Right lobe of liver (tissue), 6 donors: ENCODE measurements at regions not wholly inside any gene's neighbourhood (a gene's known extent, or its start where the extent isn't known, plus 50 kb on each side); places are given as distances from the start of the nearest gene placed in this dataset.

ENCODE experiments used
- ATAC-seq, 4 donors: fragments of 200-7000 bp; cut with Tn5 transposase; one replicate each; pipeline ENCODE4 v1.9.1; 2020; ENCODE audit warnings: mild to moderate bottlenecking in 4 of 4, moderate library complexity in 4 of 4
- DNase-seq, 3 donors: peaks; one replicate each; pipeline ENCODE4 v3.0.0-alpha.2; 2020
- H3K27ac ChIP-seq, 3 donors: fragments of 200-600 bp; one replicate each; pipeline ENCODE4 v1.8.0; 2022
- H3K27me3 ChIP-seq, 2 donors: fragments of 200-600 bp; one replicate each; pipeline ENCODE4 v1.8.0; 2022
- H3K36me3 ChIP-seq, 4 donors: fragments of 200-600 bp; sonication (generic) in 1 of 4; one replicate each; pipeline versions ENCODE4 v1.5.1 to v1.8.0; 2017 to 2022; ENCODE audit warnings: control low read depth in 1 of 4
- H3K4me1 ChIP-seq, 4 donors: fragments of 200-600 bp; sonication (generic) in 1 of 4; one replicate each; pipeline versions ENCODE4 v1.5.1 to v1.8.0; 2017 to 2022; ENCODE audit warnings: control low read depth in 1 of 4
- H3K4me3 ChIP-seq, 3 donors: fragments of 200-600 bp; one replicate each; pipeline ENCODE4 v1.8.0; 2022
- H3K9me3 ChIP-seq, 4 donors: fragments of 200-600 bp; sonication (generic) in 1 of 4; one replicate each; pipeline versions ENCODE4 v1.5.1 to v1.8.0; 2017 to 2022; ENCODE audit warnings: control low read depth in 1 of 4
- CTCF ChIP-seq, 4 donors: fragments of 200-600 bp in 3 of 4; fragments of 450-650 bp in 1 of 4; IDR thresholded peaks; one replicate each; pipeline versions ENCODE4 v1.5.1 to v1.8.0; 2016 to 2022; ENCODE audit warnings: antibody characterized with exemption in 4 of 4, mild to moderate bottlenecking in 2 of 4
- POLR2A ChIP-seq: fragments of 450-650 bp; IDR thresholded peaks from one replicate; pipeline ENCODE4 v1.6.1; 2017; ENCODE audit warnings: antibody characterized with exemption, mild to moderate bottlenecking
- WGBS: methylation state at CpG from one replicate; pipeline ENCODE4 v1.1.6; 2018; ENCODE audit warnings: low coverage, low lambda C conversion rate; ENCODE audit not compliant: insufficient coverage; ENCODE audit errors: missing lambda C conversion rate; 5-methylcytosine and 5-hydroxymethylcytosine counted together
- intact Hi-C, 2 donors: fragments of 100-400 bp; cut with DNase I; formaldehyde crosslinking; loops; one replicate each; pipeline versions ENCODE4 v1.11.2 to v1.14.1; 2022
- donor health status: DM: no; HTN: yes; CAD: no.
- donor health status: DM: no; HTN: no; CAD: no.
- donor health status: DM: no; HTN: no; CAD: no.
- donor health status: DM: no; HTN: yes; CAD: no.
- donor health status: DM: no; HTN: yes; CAD: no.

GRCh38 chr2:17083902-17084301 is 418.3 kb upstream of the CYRIA start:
- intact Hi-C loops, result no loop called here

GRCh38 chr2:17079262-17079661 is 413.6 kb upstream of the CYRIA start:
- no peak for TF ChIP-seq CTCF (IDR thresholded peaks at IDR 0.05)
- TF ChIP-seq POLR2A, result no peak
- Histone ChIP-seq H3K4me1 (no peaks in the 10 kb centered on the region), H3K9me3 (no peaks in the 10 kb centered on the region), H3K27me3 (no peaks in the 10 kb centered on the region), H3K36me3 (no peaks in the 10 kb centered on the region), H3K4me3 (no peak overlapping the region), H3K27ac (no peak overlapping the region)
- ATAC-seq (no peak), DNase-seq (no peak)
- intact Hi-C loops, result no loop called here

More at GRCh38 chr2:17083902-17084301, 418.3 kb upstream of the CYRIA start:
- Histone ChIP-seq H3K36me3 (no peaks in the 10 kb centered on the region), H3K27ac (no peak overlapping the region), H3K4me3 (no peak overlapping the region), H3K27me3 (no peaks in the 10 kb centered on the region), H3K4me1 (no peaks in the 10 kb centered on the region), H3K9me3 (no peaks in the 10 kb centered on the region)
- DNase-seq (no peak), ATAC-seq (no peak)
- 75% methylated on average over 1 of the region's 1 CpG for WGBS
- TF ChIP-seq CTCF (IDR thresholded peaks at IDR 0.05), result no peak
- no peak for TF ChIP-seq POLR2A

- Histone ChIP-seq H3K27me3 (no peaks in the 10 kb centered on the region), H3K36me3 (no peaks in the 10 kb centered on the region), H3K4me3 (no peak overlapping the region), H3K4me1 (no peaks in the 10 kb centered on the region), H3K27ac (no peak overlapping the region), H3K9me3 (no peaks in the 10 kb centered on the region)
- intact Hi-C loops, result no loop called here
- DNase-seq, result no peak
- WGBS, result 33% methylated on average over 1 of the region's 2 CpGs
- ATAC-seq, result no peak
- TF ChIP-seq POLR2A, result no peak
- TF ChIP-seq CTCF (IDR thresholded peaks at IDR 0.05), result no peak
These were observed 410.9 kb upstream of the CYRIA start for GRCh38 chr2:17076533-17076932.

GRCh38 chr2:17070711-17071110 is 405.1 kb upstream of the CYRIA start:
- no peak for ATAC-seq
- H3K36me3 ChIP-seq, result no peaks in the 10 kb centered on the region
- DNase-seq, result no peak

More at GRCh38 chr2:17070711-17071110, 405.1 kb upstream of the CYRIA start:
- H3K27ac ChIP-seq, result no peak overlapping the region
- TF ChIP-seq CTCF (IDR thresholded peaks at IDR 0.05) (no peak), POLR2A (no peak)
- no peaks in the 10 kb centered on the region for H3K9me3 ChIP-seq
- H3K4me1 ChIP-seq, result no peaks in the 10 kb centered on the region
- H3K4me3 ChIP-seq, result no peak overlapping the region
- intact Hi-C loops, result no loop called here
- H3K27me3 ChIP-seq, result no peaks in the 10 kb centered on the region
